Effector memory CD8-positive, alpha-beta T cell (primary cell): ENCODE measurements at regions not wholly inside any gene's neighbourhood (a gene's known extent, or its start where the extent isn't known, plus 50 kb on each side); places are given as distances from the start of the nearest gene placed in this dataset.

Experiments
- ATAC-seq: fragments of 150-1000 bp; cut with Tn5 transposase; replicated peaks from 2 replicates; pipeline ENCODE4 v1.10.0; 2021; ENCODE audit warnings: mild to moderate bottlenecking, moderate library complexity
- DNase-seq, 3 experiments: peaks; one replicate each; pipeline ENCODE4 v3.0.0; 2021
- H3K27ac Mint-ChIP-seq, 2 donors: one replicate each; pipeline ENCODE4 v1.8.0; 2022; ENCODE audit warnings: mild to moderate bottlenecking in 2 of 2, mixed read lengths in 2 of 2, moderate library complexity in 2 of 2
- H3K27me3 Mint-ChIP-seq, 2 donors: one replicate each; pipeline ENCODE4 v1.8.0; 2022; ENCODE audit warnings: mixed read lengths in 2 of 2
- H3K36me3 Mint-ChIP-seq: one replicate; pipeline ENCODE4 v1.8.0; 2022; ENCODE audit warnings: mild to moderate bottlenecking, moderate library complexity, mixed read lengths; ENCODE audit not compliant: insufficient read depth
- H3K4me1 Mint-ChIP-seq, 2 donors: one replicate each; pipeline ENCODE4 v1.8.0; 2022; ENCODE audit warnings: low read depth in 2 of 2, mixed read lengths in 2 of 2
- H3K4me3 Mint-ChIP-seq, 2 donors: one replicate each; pipeline ENCODE4 v1.8.0; 2022; ENCODE audit warnings: mild to moderate bottlenecking in 2 of 2, mixed read lengths in 2 of 2, moderate library complexity in 2 of 2
- H3K9me3 Mint-ChIP-seq, 2 donors: one replicate each; pipeline ENCODE4 v1.8.0; 2022; ENCODE audit warnings: mixed read lengths in 2 of 2

DNA sequence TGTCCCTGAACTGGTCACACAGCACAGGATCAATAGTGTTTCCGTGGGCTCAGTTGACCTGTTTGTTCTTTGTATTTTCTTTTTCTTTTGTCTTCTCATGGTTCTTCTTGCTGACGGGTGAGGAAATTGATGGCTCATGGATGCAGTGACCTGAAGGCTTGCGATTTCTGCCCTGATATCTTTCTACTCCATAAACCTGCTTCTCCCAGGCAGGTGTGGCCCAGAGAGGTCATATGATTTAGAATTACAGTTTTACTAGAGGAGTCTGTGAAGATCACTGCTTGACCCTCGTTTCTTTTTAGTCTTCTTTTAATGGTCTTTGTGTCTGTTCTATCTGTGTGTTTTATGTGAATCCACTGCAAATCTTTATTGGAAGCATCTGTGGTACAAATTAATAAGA, 195.1 kb upstream of the KLF6 start:
- DNase-seq (no peak), ATAC-seq (no peak)
- peaks cover 3% of the 10 kb centered on the region for H3K36me3 Mint-ChIP-seq
- H3K4me3 Mint-ChIP-seq = peak overlapping the region; percentile 47 to 58
- H3K27ac Mint-ChIP-seq = peak overlapping the region in 1 of 2 donors; percentile 72
- H3K4me1 Mint-ChIP-seq = peaks cover 25 to 42% of the 10 kb centered on the region in 2 donors
- no peaks in the 10 kb centered on the region for H3K27me3 Mint-ChIP-seq
- H3K9me3 Mint-ChIP-seq = no peaks in the 10 kb centered on the region

DNA sequence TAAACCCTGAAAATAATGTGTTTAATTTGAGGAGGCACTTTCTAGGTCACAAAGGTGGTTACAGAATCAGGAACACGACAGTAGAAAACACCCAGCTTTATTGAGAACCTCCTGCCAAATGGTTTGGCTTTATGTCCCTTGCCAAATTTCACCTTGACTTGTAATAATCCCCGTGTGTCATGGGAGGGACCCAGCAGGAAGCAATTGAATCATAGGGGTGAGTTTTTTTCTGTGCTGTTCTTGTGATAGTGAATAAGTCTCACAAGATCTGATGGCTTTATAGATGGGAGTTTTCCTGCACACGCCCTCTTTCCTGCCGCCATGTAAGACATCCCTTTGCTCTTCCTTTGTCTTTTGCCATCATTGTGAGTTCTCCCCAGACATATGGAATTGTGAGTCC, 193.8 kb upstream of the KLF6 start:
- Mint-ChIP-seq H3K4me1 (peaks cover 29 to 52% of the 10 kb centered on the region in 2 donors), H3K36me3 (peaks cover 3% of the 10 kb centered on the region), H3K9me3 (no peaks in the 10 kb centered on the region), H3K4me3 (peak overlapping the region; percentile 47 to 58), H3K27me3 (no peaks in the 10 kb centered on the region), H3K27ac (peak overlapping the region in 1 of 2 donors; percentile 52)
- DNase-seq (no peak), ATAC-seq (peak; percentile 66)

DNA sequence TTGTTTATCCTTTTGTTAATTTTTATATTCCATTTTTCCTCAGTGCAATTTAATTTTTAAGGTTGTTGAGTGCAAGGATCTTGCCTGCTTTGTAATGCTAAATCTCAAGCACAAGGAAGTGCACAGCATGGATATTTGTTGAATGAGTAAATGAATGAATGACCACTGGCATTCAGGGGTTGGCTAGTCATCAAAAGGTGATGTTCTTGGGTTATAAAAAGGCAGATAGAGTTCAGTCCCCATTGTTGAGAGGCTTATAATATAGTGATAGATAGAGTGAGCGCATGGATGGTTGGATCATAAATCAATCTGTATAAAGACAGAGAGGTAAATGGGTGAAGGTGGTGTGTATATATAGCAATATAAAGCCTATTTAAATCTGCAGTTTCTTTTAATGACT, 193.2 kb upstream of the KLF6 start:
- no peak for ATAC-seq
- Mint-ChIP-seq H3K4me3 (no peak overlapping the region), H3K27me3 (no peaks in the 10 kb centered on the region), H3K4me1 (peaks cover 29 to 52% of the 10 kb centered on the region in 2 donors), H3K36me3 (peaks cover 3% of the 10 kb centered on the region), H3K9me3 (no peaks in the 10 kb centered on the region), H3K27ac (no peak overlapping the region)
- DNase-seq = no peak

DNA sequence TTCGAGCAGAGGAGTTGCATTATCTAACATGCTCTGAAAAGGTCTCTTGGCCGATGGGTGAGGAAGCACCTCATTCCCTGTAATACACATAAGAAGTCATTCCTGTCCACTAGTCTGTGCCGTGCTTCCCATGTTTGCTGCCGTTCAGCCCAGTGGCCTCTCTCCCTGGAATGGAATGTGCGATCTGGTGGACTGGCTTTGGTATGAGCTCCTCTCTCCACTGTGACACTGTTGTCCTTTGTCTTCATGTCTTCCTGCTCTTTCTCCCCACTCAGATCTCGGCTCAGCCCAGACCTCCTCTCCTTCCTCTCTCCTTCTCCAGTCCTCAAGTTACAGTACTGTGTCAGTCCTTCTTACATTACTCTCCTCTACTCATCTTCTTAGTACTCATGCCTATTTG, 192.8 kb upstream of the KLF6 start:
- no peak overlapping the region for H3K27ac Mint-ChIP-seq
- H3K4me1 Mint-ChIP-seq = peaks cover 31 to 55% of the 10 kb centered on the region in 2 donors
- H3K4me3 Mint-ChIP-seq = no peak overlapping the region
- no peaks in the 10 kb centered on the region for H3K27me3 Mint-ChIP-seq
- DNase-seq (no peak), ATAC-seq (no peak)
- peaks cover 3% of the 10 kb centered on the region for H3K36me3 Mint-ChIP-seq
- no peaks in the 10 kb centered on the region for H3K9me3 Mint-ChIP-seq

DNA sequence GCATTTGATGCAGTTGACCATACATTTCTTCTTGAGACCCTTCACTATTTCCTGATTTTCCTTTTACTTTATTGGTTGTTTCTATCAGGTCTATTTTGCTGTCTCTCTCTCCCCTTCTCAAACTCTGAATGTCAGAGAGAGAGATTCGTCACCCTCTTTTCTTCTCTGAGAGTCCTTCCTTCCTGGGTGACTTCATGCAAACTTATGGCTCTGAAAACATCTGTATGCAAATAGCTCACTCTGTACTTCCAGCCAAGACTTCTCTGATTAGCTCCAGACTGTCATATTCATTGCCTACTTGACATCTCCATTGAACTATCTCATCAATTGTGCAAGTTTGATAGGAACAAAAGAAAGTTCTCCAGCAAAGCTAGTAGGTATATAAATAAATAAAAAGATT, 191.7 kb upstream of the KLF6 start:
- DNase-seq = no peak
- no peaks in the 10 kb centered on the region for H3K27me3 Mint-ChIP-seq
- ATAC-seq = no peak
- H3K4me3 Mint-ChIP-seq = no peak overlapping the region
- H3K9me3 Mint-ChIP-seq = no peaks in the 10 kb centered on the region
- peaks cover 3% of the 10 kb centered on the region for H3K36me3 Mint-ChIP-seq
- H3K27ac Mint-ChIP-seq = no peak overlapping the region
- H3K4me1 Mint-ChIP-seq = peaks cover 37 to 50% of the 10 kb centered on the region in 2 donors

DNA sequence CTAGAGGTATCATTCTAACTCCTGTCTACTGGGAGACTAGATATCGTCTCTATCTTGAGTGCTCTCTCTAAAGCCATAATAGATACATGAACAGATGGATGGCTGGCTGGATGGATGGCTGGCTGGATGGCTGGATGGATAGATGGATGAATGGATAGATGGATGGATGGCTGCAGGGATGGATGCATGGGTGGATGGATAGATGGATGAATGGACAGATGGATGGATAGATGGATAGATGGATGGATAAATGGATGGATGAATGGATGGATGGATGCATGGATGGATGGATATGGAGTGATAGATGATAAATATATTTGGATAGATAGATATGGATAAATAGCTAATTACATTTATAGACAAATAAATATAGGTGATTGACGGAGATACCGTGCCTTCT, 191.2 kb upstream of the KLF6 start:
- H3K36me3 Mint-ChIP-seq = peaks cover 3% of the 10 kb centered on the region
- no peak overlapping the region for H3K27ac Mint-ChIP-seq

DNA sequence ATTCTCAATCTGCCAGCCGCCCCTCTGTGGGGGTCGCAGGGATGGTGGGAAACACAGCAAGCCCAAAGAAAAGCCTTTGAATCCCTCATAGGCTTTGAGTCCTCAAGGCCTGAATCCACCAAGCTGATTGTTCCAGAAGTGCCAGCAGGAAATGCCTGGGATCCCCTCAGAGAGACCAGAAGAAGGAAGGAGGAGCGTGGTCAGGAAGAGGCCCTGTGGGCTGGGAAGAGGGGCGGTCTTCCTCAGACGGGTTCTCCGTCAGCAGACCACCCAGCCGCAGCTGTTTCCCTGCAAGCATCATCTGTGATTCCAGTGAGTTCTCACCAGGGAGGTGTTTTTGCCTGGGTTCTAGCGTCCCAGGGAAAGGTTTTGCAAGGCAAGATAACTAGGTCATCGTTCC, 190.0 kb upstream of the KLF6 start:
- no peak for ATAC-seq
- Mint-ChIP-seq H3K27ac (peak overlapping the region; percentile 7 to 27), H3K4me1 (peaks cover 41 to 51% of the 10 kb centered on the region in 2 donors)

More for the DNA sequence above, 191.2 kb upstream of the KLF6 start:
- DNase-seq (no peak), ATAC-seq (no peak)
- Mint-ChIP-seq H3K27me3 (no peaks in the 10 kb centered on the region), H3K9me3 (no peaks in the 10 kb centered on the region), H3K4me3 (no peak overlapping the region), H3K4me1 (peaks cover 37 to 50% of the 10 kb centered on the region in 2 donors)

DNA sequence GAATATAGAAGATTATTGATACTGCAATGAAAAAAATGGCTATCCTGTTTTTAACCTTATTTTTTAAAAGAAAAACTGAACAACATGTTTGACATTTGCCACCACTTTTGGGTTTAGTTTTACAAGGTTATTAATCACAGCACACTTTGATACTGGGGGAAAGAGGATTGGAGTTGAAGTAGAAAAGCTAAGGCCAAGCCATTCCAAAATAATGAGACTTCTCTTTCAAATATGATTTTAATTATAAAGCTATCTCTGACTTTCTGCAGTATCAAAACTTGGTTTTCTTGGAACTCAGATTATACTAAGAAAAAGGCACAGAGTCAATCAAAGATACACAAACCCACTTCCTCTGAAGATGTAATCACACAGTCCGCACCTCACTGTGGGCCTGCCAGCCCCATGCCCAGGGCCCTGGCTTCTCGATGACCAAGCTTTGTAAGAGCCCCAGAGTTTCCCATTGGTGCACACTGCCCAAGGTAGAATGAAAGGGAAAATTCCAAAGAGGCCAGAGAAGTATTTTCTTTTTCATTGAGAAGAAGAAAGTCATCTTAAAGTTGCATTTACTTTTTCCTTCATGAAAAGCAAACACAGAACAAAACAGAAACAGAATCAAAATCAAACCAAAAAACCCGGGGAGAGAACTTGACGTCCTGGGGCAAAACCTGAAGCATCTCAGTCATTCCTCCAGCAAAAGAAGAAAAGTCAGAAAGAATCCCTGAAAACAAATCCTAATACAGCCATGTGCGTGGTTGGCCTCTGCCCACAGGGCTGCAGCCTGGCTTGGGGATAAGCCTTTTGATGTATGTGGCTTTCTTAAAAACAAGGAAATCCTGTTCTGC, 187.7 kb upstream of the KLF6 start:
- peaks cover 35 to 44% of the 10 kb centered on the region in 2 donors for H3K4me1 Mint-ChIP-seq
- H3K9me3 Mint-ChIP-seq = no peaks in the 10 kb centered on the region
- peak overlapping the region; percentile 95 to 96 for H3K27ac Mint-ChIP-seq
- peaks cover 3% of the 10 kb centered on the region for H3K36me3 Mint-ChIP-seq
- H3K4me3 Mint-ChIP-seq = peak overlapping the region; percentile 72 to 78
- peak; percentile 86 for ATAC-seq
- DNase-seq = peak in 1 of 3 experiments; percentile 20
- no peaks in the 10 kb centered on the region for H3K27me3 Mint-ChIP-seq

More for the DNA sequence above, 190.0 kb upstream of the KLF6 start:
- no peak overlapping the region for H3K4me3 Mint-ChIP-seq
- no peaks in the 10 kb centered on the region for H3K27me3 Mint-ChIP-seq
- peaks cover 5% of the 10 kb centered on the region for H3K36me3 Mint-ChIP-seq
- no peaks in the 10 kb centered on the region for H3K9me3 Mint-ChIP-seq
- DNase-seq = no peak

DNA sequence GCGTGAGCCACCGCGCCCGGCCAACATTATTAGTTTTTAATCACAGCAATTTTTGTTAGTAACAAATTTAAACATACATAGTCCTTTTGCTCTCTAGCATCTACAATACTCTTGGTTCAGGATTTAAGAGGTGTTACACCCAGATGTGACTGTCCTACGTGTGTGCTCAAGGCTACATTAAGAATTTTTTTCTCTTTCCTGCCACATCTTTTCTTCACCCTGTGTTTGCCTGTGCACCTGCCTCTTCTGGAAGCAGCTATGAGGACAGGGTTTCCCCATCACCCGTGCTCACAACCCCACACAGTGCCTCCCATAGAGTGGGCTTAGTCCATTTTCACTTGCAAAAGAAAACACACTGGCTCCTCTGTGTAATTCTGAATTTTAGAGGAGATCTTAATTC, 186.7 kb upstream of the KLF6 start:
- Mint-ChIP-seq H3K9me3 (peaks cover 0 to 4% of the 10 kb centered on the region in 2 donors), H3K4me1 (peaks cover 39 to 47% of the 10 kb centered on the region in 2 donors), H3K27me3 (no peaks in the 10 kb centered on the region), H3K4me3 (peak overlapping the region; percentile 68 to 78), H3K36me3 (peaks cover 3% of the 10 kb centered on the region), H3K27ac (peak overlapping the region; percentile 95 to 96)
- no peak for DNase-seq
- peak; percentile 57 for ATAC-seq

DNA sequence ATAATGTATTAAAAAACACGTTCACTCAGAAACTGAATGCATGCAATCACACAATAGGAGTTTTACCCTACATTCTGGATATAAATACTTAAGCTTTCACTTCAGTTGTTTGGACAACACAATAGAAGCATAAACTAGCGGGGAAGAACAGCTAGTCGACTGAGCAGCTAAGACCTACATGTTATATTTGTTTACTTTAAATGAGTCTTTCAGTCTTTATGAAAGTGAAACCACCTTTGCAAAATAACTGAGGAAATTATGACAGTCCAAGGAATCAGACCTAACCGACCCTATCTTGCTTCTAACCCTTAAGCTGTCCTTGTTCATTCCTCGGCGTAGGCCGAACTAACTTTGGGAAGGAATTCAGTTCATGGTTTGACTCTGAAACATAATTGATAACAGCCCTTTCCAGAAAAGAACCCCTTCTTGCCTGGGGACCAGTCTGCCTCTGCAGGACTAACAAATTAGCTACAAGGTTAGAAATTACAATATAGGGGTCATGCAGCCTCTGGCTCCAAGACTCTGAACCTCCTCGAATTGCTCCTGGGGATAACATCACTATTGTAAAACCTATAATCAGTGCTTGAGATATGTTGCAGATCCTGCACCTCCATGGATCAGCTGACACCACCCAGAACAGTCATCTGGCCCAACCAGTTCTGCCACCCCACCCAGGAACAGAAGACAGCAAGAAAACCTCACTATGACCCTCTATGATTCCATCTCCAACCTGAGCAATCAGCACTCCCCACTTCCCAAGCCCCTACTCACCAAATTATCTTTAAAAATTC, 185.1 kb upstream of the KLF6 start:
- H3K27me3 Mint-ChIP-seq = no peaks in the 10 kb centered on the region
- DNase-seq (no peak), ATAC-seq (peak; percentile 32)
- H3K27ac Mint-ChIP-seq = peak overlapping the region; percentile 95 to 96
- H3K9me3 Mint-ChIP-seq = peaks cover 0 to 4% of the 10 kb centered on the region in 2 donors
- H3K4me1 Mint-ChIP-seq = peaks cover 40 to 47% of the 10 kb centered on the region in 2 donors
- peak overlapping the region; percentile 75 to 78 for H3K4me3 Mint-ChIP-seq
- peaks cover 3% of the 10 kb centered on the region for H3K36me3 Mint-ChIP-seq

DNA sequence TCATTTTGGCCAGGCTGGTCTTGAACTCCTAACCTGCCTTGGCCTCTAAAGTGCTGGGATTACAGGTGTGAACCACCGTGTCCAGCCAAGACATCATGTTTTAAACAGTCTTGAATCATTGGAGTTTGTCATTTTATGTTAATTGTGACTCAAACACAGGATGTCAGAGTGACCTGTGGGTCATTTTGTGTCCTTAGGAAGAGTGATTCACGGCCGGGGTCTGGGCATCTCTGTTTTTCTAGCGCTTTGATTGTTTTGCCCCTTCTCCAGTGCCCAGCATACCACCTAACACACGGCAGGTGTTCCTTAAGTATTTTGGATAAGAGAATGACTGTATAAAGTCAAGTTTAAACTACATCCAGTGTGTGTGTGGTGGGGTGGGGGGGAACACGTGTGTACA, 183.7 kb upstream of the KLF6 start:
- Mint-ChIP-seq H3K9me3 (peaks cover 0 to 4% of the 10 kb centered on the region in 2 donors), H3K27me3 (no peaks in the 10 kb centered on the region), H3K4me1 (peaks cover 38 to 39% of the 10 kb centered on the region in 2 donors), H3K4me3 (no peak overlapping the region), H3K27ac (peak overlapping the region in 1 of 2 donors; percentile 41), H3K36me3 (peaks cover 3% of the 10 kb centered on the region)
- DNase-seq (no peak), ATAC-seq (no peak)

DNA sequence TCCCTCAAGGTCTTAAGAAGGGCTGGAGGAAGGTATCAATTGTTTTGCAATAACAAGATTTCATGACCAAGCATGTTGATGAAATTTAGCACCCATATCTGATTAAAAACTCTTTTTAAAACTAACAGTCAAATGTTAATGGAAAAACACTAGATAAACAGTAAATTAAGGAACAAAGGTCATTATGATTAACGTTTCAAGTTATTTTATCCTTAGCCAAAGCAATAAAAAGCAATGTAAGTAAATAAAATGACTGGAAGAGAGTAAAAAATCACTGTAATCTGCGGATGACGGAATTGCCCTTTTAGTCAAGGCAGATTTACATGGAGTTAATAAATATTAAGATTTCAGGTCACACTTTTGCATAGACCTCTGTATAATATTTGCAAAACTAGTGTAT, 179.5 kb upstream of the KLF6 start:
- no peak for DNase-seq
- Mint-ChIP-seq H3K36me3 (peaks cover 8% of the 10 kb centered on the region), H3K9me3 (peaks cover 0 to 4% of the 10 kb centered on the region in 2 donors), H3K4me3 (no peak overlapping the region), H3K27ac (no peak overlapping the region), H3K4me1 (peaks cover 38 to 39% of the 10 kb centered on the region in 2 donors), H3K27me3 (no peaks in the 10 kb centered on the region)
- no peak for ATAC-seq

DNA sequence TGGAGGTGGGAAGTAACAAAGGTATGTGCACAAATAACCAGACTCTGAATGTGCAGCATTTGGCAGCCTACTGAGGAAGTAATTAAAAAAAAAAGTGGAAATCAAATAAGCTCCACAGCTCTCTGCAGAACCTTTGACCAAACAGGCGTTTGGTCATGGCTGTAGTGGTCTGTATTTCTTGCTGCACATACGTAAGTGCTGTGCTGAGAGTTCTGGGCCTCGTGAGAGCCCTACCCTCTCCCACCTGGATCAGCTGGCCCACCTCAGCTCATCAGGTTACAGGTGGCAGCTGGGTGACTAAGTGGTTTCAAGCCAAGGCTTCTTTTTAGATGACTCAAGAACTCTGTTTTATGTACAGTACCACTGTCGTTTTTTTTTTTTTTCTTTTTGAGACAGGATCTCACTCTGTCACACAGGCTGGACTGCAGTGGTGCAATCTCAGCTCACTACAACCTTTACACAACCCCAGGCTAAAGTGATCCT, 178.2 kb upstream of the KLF6 start:
- peak overlapping the region; percentile 41 to 67 for H3K27ac Mint-ChIP-seq
- H3K36me3 Mint-ChIP-seq = peaks cover 8% of the 10 kb centered on the region
- H3K4me3 Mint-ChIP-seq = peak overlapping the region in 1 of 2 donors; percentile 27
- DNase-seq (no peak), ATAC-seq (no peak)
- no peaks in the 10 kb centered on the region for H3K27me3 Mint-ChIP-seq
- H3K9me3 Mint-ChIP-seq = peaks cover 0 to 4% of the 10 kb centered on the region in 2 donors
- H3K4me1 Mint-ChIP-seq = peaks cover 38 to 40% of the 10 kb centered on the region in 2 donors
